Lower lobe of right lung (tissue), 2 donors: ENCODE measurements at regions not wholly inside any gene's neighbourhood (a gene's known extent, or its start where the extent isn't known, plus 50 kb on each side); places are given as distances from the start of the nearest gene placed in this dataset.

Experiments used
- ATAC-seq, 2 donors: fragments of 200-7000 bp; cut with Tn5 transposase; one replicate each; pipeline ENCODE4 v1.9.1; 2020 to 2022; ENCODE audit warnings: mild to moderate bottlenecking in 2 of 2, moderate library complexity in 2 of 2
- DNase-seq: peaks from one replicate; pipeline ENCODE4 v3.0.0-alpha.2; 2020
- H3K27ac ChIP-seq: fragments of 200-600 bp; one replicate; pipeline ENCODE4 v1.8.0; 2022
- H3K27me3 ChIP-seq: fragments of 200-600 bp; one replicate; pipeline ENCODE4 v1.8.0; 2022; ENCODE audit warnings: low read depth
- H3K36me3 ChIP-seq: fragments of 200-600 bp; one replicate; pipeline ENCODE4 v1.8.0; 2022; ENCODE audit warnings: mild to moderate bottlenecking
- H3K4me1 ChIP-seq: fragments of 200-600 bp; one replicate; pipeline ENCODE4 v1.8.0; 2022
- H3K4me3 ChIP-seq: fragments of 200-600 bp; one replicate; pipeline ENCODE4 v1.8.0; 2022; ENCODE audit warnings: mild to moderate bottlenecking
- H3K9me3 ChIP-seq: fragments of 200-600 bp; one replicate; pipeline ENCODE4 v1.8.0; 2022
- CTCF ChIP-seq: fragments of 200-600 bp; IDR thresholded peaks from one replicate; pipeline ENCODE4 v1.8.0; 2022; ENCODE audit warnings: antibody characterized with exemption, mild to moderate bottlenecking
- intact Hi-C: fragments of 100-400 bp; cut with DNase I; formaldehyde crosslinking; loops from one replicate; pipeline ENCODE4 v1.11.0; 2022
- donor health status: DM: no; HTN: yes; CAD: no; lungs with severe emphysema.

DNA sequence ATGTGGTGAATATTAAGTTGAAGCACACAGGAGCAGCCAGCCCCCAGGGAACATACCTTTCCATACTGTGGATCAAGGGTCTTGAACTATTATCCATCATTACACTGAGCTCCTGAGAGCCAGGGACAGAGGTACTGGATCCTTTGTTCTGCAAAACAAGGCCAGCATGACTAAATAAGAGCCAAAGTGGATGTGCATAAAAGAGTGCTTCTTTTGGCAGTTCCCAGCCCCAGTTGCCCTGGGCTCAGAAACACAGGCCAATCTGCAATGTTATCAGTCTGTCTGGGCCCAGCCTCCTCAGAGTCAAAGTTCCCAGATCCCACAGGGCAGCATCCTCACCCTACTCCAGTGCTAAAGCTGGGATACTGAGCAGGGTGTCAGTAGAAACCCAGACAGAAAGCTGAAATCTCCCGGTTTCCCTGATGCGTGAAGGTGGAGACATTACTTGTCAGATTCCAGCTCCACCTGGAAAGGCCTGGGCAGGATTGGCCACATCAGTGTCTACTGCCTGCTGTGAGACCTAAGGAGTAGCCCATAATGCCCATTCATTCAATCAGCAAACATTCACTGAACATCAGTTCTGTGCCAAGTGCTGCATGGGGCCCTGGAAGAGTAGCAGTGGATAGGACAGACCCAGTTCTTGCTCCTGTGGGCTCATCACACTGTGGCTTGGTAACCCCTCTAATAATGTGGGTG lies 342.7 kb downstream of the CXCL12 start:
- intact Hi-C loops = no loop called here
- Histone ChIP-seq H3K36me3 (no peaks in the 10 kb centered on the region), H3K4me3 (no peak overlapping the region), H3K9me3 (no peaks in the 10 kb centered on the region), H3K4me1 (peaks cover 16% of the 10 kb centered on the region), H3K27ac (no peak overlapping the region), H3K27me3 (no peaks in the 10 kb centered on the region)
- TF ChIP-seq CTCF = no peak
- ATAC-seq (no peak), DNase-seq (no peak)

- no peak for TF ChIP-seq CTCF
- Histone ChIP-seq H3K27ac (no peak overlapping the region), H3K4me1 (no peaks in the 10 kb centered on the region), H3K4me3 (no peak overlapping the region), H3K36me3 (no peaks in the 10 kb centered on the region), H3K27me3 (no peaks in the 10 kb centered on the region), H3K9me3 (no peaks in the 10 kb centered on the region)
- DNase-seq = no peak
- intact Hi-C loops = no loop called here
- ATAC-seq = no peak
Observed at GRCh38 chr10:44039599-44039998, 345.3 kb downstream of the CXCL12 start.

DNA sequence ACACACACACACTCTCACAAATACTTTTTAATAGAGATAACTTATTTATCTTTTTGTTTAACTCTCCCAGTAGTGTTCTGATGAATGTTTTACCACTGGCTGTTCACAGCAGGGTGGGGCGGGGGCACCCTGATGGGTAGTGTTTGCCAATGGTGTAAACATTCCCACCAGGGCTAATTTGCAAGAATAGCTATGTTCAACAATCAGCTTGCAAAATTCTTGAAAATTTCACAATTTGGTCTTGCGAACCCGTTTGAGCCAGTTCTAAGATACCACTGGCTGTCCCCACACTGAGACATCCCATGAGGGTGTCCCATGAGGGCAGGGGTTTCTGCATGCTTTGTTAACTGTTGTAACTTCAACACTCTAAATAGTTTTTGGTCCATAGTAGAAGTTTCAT lies 348.5 kb downstream of the CXCL12 start:
- H3K36me3 ChIP-seq = no peaks in the 10 kb centered on the region
- no peaks in the 10 kb centered on the region for H3K27me3 ChIP-seq
- intact Hi-C loops = no loop called here
- no peak for TF ChIP-seq CTCF
- H3K9me3 ChIP-seq = no peaks in the 10 kb centered on the region
- no peak overlapping the region for H3K27ac ChIP-seq
- no peak overlapping the region for H3K4me3 ChIP-seq
- no peak for ATAC-seq
- no peak for DNase-seq
- H3K4me1 ChIP-seq = no peaks in the 10 kb centered on the region

DNA sequence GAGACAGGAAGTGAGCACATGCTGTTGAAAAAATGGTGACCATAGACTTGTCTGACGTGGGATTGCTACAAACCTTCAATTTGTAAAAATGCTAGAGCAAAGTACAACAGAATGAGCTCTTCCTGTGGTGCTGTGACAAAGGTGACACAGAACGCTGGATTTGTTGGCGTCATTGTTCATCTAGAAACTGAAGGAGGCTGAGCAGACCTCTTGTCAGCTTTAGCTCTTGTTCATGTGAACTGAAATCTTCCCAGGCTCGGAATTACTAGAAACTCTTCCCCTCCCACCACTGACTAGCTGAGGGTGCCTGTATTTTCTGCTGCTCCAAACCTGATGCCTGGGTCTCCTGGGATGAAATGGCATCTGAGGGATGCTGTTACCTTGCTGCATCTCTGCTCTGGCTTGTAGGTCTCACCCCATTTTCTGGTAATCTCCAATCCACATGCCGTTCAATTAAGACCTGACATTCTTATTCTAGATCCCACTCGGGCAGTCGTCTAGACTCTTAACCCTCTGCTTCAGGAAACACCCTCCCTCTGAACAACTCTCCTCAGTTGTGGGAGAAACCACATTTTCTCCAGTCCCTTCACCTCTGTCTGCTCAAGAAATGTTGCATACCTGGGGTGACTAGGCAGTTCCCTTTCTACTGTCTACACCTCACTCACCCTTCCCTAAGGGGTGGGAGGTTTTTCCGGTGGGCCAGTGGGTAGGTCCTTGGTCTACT lies 349.3 kb downstream of the CXCL12 start:
- intact Hi-C loops = no loop called here
- ATAC-seq (no peak), DNase-seq (no peak)
- Histone ChIP-seq H3K36me3 (no peaks in the 10 kb centered on the region), H3K27me3 (no peaks in the 10 kb centered on the region), H3K4me1 (no peaks in the 10 kb centered on the region), H3K9me3 (no peaks in the 10 kb centered on the region), H3K27ac (no peak overlapping the region), H3K4me3 (no peak overlapping the region)
- TF ChIP-seq CTCF = no peak

DNA sequence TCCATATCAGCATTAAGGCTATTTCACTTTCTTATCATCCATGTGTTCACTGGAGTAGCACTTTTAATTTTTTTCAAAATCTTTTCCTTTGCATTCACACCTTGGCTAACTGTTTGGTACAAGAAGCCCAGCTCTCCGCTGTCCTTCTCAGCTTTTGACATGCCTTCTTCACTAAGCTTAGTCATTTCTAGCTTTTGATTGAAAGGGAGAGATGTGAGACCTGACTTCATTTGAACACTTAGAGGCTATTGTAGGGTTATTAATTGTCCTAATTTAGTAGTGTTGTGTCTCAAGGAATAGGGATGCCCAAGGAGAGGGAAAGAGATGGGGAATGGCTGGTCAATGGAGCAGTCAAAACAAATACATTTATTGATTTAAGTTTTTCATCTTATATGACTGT lies 350.0 kb downstream of the CXCL12 start:
- no peak for ATAC-seq
- H3K4me3 ChIP-seq = no peak overlapping the region
- no peaks in the 10 kb centered on the region for H3K9me3 ChIP-seq
- TF ChIP-seq CTCF = no peak
- no peaks in the 10 kb centered on the region for H3K27me3 ChIP-seq
- no peak overlapping the region for H3K27ac ChIP-seq
- H3K36me3 ChIP-seq = no peaks in the 10 kb centered on the region
- intact Hi-C loops = no loop called here
- H3K4me1 ChIP-seq = peaks cover 7% of the 10 kb centered on the region
- DNase-seq = no peak
